ENCODE measurements at regions not wholly inside any gene's neighbourhood (a gene's known extent, or its start where the extent isn't known, plus 50 kb on each side); places are given as distances from the start of the nearest gene placed in this dataset.
"Not testable (repeated sequence)": the region's sequence is repeated elsewhere in the genome, so short reads cannot be mapped to it uniquely, and the experiment has no call there.

GRCh38 chr2:147603447-147603846, 241.4 kb upstream of the ACVR2A start:
- DNase-seq: no peak

- no peak for DNase-seq
Observed at GRCh38 chr2:147600646-147601045, 244.2 kb upstream of the ACVR2A start.

DNA sequence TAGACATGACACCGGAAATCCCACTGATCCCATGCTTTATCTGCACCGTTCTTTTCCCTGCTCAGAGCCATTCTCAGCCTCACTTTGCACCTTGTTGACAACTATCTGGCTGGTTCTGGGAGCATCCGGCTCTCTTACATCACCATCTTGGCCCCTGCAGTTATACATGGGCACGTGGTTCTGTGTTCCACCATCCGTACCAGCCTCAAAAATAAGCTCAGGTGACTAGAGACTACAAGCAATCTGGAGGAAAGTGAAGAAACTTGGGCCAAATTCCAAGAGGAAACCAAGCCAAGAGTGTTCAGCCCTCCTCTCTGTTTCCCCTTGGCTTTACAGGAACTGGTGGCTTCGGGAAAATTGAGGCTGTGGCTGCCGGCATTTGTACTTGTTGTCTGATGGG, 244.6 kb upstream of the ACVR2A start:
- DNase-seq: peak; percentile 19

GRCh38 chr2:147595200-147595599, 249.6 kb upstream of the ACVR2A start:
- DNase-seq: peak; percentile 24

GRCh38 chr2:147594038-147594437, 250.8 kb upstream of the ACVR2A start:
- no peak for DNase-seq

DNA sequence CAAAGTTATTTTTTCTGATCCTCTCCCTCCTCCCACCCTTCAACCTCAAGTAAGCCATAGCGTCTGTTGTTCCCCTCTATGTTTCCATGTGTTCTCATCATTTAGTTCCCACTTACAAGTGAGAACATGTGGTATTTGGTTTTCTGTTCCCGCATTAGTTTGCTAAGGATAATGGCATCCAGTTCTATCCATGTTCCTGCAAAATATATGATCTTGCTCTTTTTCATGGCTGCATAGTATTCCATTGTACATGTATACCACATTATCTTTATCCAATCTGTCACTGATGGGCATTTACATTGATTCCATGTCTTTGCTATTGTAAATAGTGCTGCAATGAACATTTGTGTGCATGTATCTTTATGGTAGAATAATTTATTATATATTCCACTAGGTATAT, 252.0 kb upstream of the ACVR2A start:
- not testable (repeated sequence) for DNase-seq

GRCh38 chr2:147589127-147589526, 255.7 kb upstream of the ACVR2A start:
- DNase-seq: no peak

- no peak for DNase-seq
Observed at GRCh38 chr2:147588191-147588590, 256.6 kb upstream of the ACVR2A start.

GRCh38 chr2:147578529-147578928, 266.3 kb upstream of the ACVR2A start:
- no peak for DNase-seq

- DNase-seq: no peak
Observed at GRCh38 chr2:147577998-147578380, 266.8 kb upstream of the ACVR2A start.

DNA sequence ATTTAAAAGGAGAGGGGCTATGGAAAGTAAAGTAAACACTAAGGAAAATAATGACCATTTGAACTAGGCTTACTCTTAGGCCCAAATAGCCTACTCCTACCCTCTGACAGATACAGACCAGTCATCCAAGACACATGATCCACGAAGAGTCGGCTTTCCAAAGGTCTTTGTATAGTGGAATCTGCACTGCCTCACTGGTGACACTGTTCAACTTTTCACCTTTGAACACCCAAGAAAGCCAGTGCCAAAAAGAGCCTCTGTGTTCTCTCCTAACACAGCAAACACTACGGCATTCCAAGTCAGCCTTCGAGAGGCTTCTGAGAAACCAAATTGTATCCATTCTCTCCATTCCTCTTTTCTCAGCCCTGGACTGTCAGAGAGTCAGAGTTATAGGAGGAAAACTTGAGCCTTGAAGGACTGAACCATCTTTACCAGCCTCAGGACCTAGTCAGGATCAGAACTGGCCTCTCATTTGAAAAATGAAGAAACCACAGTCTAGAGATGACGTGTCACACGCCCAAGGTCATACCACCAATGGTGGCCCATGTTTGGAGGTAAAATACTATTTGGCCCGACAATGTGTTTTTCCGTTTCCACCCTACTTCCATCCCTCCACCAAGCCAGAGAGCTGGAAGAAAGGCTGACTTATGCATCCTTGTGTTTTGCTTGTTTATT, 267.4 kb upstream of the ACVR2A start:
- DNase-seq: no peak

GRCh38 chr2:147575106-147575505, 269.7 kb upstream of the ACVR2A start:
- no peak for DNase-seq

- no peak for DNase-seq
Observed at GRCh38 chr2:147572622-147573021, 272.2 kb upstream of the ACVR2A start.

DNA sequence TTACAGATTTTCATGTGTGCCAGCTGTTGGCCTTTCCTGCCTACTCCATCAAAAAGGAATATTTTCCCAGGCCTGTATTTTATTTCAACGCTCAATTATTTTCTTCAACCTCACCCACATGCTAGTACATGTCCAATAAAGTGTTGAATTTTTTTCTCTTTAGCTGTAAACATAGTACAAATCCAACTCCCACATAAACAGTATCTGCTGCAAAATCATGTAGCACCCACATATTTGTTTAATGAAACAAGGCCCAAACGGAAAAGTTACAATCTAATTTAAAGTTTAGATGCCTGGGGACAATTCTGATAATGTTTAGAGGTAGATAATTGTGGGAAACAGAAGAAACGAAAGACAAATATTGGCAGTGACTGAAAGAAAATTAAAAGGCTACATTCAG, 275.4 kb upstream of the ACVR2A start:
- no peak for DNase-seq

- no peak for DNase-seq
Observed at GRCh38 chr2:147568109-147568508, 276.7 kb upstream of the ACVR2A start.

GRCh38 chr2:147567136-147567535, 277.7 kb upstream of the ACVR2A start:
- no peak for DNase-seq

GRCh38 chr2:147560810-147561535, 283.9 kb upstream of the ACVR2A start:
- no peak for DNase-seq

DNA sequence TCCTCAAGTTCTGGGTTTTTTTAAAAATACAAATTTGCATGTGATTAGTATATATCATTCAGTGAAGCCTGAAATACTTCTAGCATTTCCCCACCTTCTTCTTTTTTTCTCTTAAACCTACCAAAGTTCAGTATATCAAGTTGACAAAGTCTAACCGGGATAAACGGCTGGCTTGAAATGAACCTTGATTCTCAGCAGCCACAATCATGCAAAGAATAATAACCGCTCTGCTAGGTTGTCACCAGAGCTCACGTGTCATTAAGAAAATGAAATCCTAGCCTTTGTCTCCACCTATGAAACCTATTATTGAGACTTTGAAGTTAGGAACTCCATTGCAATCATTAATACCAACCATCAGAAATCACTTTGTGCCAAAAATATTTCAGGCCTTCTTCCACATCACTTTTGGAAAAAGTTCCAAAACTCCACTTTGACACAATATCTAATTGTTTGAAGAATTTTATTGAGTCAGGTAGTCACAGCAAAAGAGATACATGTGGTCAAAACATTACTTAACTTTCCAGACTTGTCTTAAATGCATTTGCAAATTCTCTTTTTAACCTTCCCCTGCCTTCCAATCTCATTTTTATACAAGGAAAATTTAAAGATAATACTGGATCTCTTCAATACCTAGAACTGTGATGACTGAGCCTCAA, 285.6 kb upstream of the ACVR2A start:
- no peak for DNase-seq

DNA sequence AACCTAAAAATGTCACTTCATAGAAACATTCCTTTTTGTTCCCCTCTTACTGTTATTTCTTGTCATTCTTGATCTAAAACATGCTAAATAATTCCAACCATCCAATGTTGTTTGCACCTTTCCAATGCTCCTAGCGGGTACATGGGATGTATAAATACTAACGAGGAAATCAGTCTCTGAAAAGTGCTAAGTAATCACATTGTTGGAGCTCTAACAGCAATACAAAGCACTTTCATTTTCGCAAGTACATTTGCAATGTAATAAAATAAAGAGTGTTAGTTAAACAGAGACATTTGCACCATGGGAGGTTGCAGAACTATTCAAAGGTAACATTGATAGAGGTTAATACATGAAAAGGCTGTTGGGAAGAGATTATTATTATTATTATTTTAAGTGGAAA, 286.2 kb upstream of the ACVR2A start:
- DNase-seq: no peak

GRCh38 chr2:147554521-147555107, 290.2 kb upstream of the ACVR2A start:
- DNase-seq: no peak

DNA sequence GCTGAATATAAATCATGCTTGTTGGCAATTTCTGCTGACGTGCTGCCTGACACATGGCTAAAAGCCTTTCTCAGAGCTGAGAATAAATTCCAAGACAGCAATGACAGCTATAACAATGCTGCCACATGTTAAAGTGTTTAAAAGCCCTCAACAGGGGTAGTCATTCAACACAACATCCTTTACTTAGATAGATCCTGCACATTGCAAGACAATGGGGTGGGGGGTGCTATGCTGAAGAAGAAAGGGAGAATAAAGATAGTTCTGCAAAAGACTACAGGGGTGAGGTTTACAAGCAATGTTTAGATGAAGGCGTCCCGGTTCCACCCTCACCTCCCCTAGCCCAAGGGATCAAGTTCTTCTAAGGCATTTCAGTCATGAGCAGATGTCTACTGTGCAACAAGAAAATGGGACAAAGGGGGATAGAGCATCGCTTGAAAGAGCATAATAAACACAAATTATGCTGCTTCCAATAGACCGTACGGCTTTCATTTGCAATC, 291.0 kb upstream of the ACVR2A start:
- no peak for DNase-seq

DNA sequence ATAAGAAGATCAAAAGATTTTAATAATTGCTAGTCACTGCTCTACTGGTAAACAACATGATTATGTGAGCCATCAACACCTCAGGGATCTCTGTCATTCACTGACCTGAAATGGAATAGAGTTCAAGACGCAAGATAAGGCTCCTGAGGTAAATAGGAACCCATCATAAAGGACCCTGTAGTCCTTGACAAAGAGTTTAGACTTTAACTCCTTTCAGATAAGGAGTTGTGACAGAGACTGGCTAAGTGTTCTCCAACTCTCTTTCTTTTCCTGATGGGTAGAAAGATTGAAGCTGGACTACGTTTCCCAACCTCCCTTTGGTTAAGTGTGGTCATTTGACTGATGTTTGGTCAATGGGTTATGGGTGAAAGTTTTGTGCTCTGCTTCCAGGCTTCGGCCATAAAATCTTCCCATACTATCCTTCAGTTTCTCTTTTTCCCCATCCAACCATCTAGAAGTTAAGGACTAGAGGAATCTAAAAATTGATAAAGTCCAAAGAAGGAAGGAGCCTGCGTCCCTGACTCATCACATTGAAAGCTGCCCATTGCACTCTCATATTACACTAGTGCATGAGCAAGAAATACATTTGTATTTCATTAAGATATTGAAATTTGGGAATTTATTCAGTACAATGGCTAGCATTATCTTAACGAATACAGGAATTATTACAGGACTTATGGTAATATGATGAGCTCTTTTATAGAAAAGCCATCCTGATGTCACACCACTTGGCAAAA, 293.7 kb upstream of the ACVR2A start:
- DNase-seq: no peak

GRCh38 chr2:147549054-147549453, 295.8 kb upstream of the ACVR2A start:
- no peak for DNase-seq

Data from femur (tissue), 1 donor.